Naive thymus-derived CD4-positive, alpha-beta T cell (primary cell): ENCODE measurements at regions not wholly inside any gene's neighbourhood (a gene's known extent, or its start where the extent isn't known, plus 50 kb on each side); places are given as distances from the start of the nearest gene placed in this dataset.

ENCODE experiments used
- ATAC-seq: fragments of 150-1000 bp; cut with Tn5 transposase; 2 replicates; pipeline ENCODE4 v1.10.0; 2021; ENCODE audit warnings: mild to moderate bottlenecking, moderate library complexity
- CTCF ChIA-PET: fragments of 350-600 bp; sonication (Branson Sonifier 250); formaldehyde crosslinking; loops from one replicate; lab custom pipeline; 2021; ENCODE audit warnings: antibody characterized with exemption; lab: Charles Lee
- POLR2A ChIA-PET: fragments of 350-600 bp; sonication (Branson Sonifier 250); formaldehyde crosslinking; loops from one replicate; lab custom pipeline; 2021; ENCODE audit warnings: antibody characterized with exemption, inconsistent platforms; lab: Charles Lee
- DNase-seq, 9 donors: peaks; one replicate each; pipeline versions ENCODE4 v3.0.0 to v3.0.0-alpha.2; 2020 to 2022; ENCODE audit warnings: mixed read lengths in 1 of 9
- H3K27ac ChIP-seq: one replicate; pipeline ENCODE4 v1.7.0; 2013; ENCODE audit warnings: mild to moderate bottlenecking, low read depth, low read length, moderate library complexity
- H3K27me3 ChIP-seq, 2 donors: one replicate each; pipeline ENCODE4 v1.7.0; 2013; ENCODE audit warnings: low read length in 2 of 2, mild to moderate bottlenecking in 2 of 2, moderate library complexity in 2 of 2; ENCODE audit not compliant: control insufficient read depth in 2 of 2, insufficient read depth in 2 of 2
- H3K36me3 ChIP-seq, 3 experiments: 1 replicate in 2 of 3; 2 replicates in 1 of 3; pipeline ENCODE4 v1.7.0; 2013; ENCODE audit warnings: low read length in 3 of 3, mild to moderate bottlenecking in 3 of 3, moderate library complexity in 1 of 3; ENCODE audit not compliant: insufficient read depth in 3 of 3, control insufficient read depth in 2 of 3
- H3K4me1 ChIP-seq, 2 donors: one replicate each; pipeline ENCODE4 v1.7.0; 2013; ENCODE audit warnings: low read length in 2 of 2, mild to moderate bottlenecking in 2 of 2, moderate library complexity in 1 of 2; ENCODE audit not compliant: control insufficient read depth in 2 of 2, insufficient read depth in 2 of 2
- H3K4me3 ChIP-seq: 2 replicates; pipeline ENCODE4 v1.7.0; 2013; ENCODE audit warnings: mild to moderate bottlenecking, low read length
- H3K9me3 ChIP-seq, 3 experiments: 1 replicate in 2 of 3; 2 replicates in 1 of 3; pipeline ENCODE4 v1.7.0; 2013; ENCODE audit warnings: low read length in 3 of 3; ENCODE audit not compliant: control insufficient read depth in 2 of 3
- H3K27ac Mint-ChIP-seq, 9 donors: one replicate each; pipeline ENCODE4 v1.8.0; 2020 to 2022; ENCODE audit warnings: mixed read lengths in 9 of 9, mild to moderate bottlenecking in 8 of 9, moderate library complexity in 5 of 9, inconsistent platforms in 2 of 9
- H3K27me3 Mint-ChIP-seq, 5 donors: one replicate each; pipeline ENCODE4 v1.8.0; 2021 to 2022; ENCODE audit warnings: mixed read lengths in 5 of 5, mild to moderate bottlenecking in 1 of 5
- H3K36me3 Mint-ChIP-seq, 5 donors: one replicate each; pipeline ENCODE4 v1.8.0; 2020 to 2022; ENCODE audit warnings: mixed read lengths in 5 of 5, mild to moderate bottlenecking in 3 of 5, inconsistent platforms in 1 of 5
- H3K4me1 Mint-ChIP-seq, 7 donors: one replicate each; pipeline ENCODE4 v1.8.0; 2020 to 2022; ENCODE audit warnings: mixed read lengths in 7 of 7, mild to moderate bottlenecking in 3 of 7, inconsistent platforms in 1 of 7
- H3K4me3 Mint-ChIP-seq, 10 donors: one replicate each; pipeline ENCODE4 v1.8.0; 2020 to 2022; ENCODE audit warnings: mild to moderate bottlenecking in 10 of 10, mixed read lengths in 10 of 10, moderate library complexity in 6 of 10, inconsistent platforms in 2 of 10
- H3K9me3 Mint-ChIP-seq, 11 donors: one replicate each; pipeline ENCODE4 v1.8.0; 2020 to 2022; ENCODE audit warnings: mixed read lengths in 11 of 11, mild to moderate bottlenecking in 4 of 11, inconsistent platforms in 1 of 11, moderate library complexity in 1 of 11
- intact Hi-C, 2 donors: fragments of 100-400 bp; cut with micrococcal nuclease; formaldehyde crosslinking; loops; one replicate each; pipeline ENCODE4 v1.15.1; 2023

DNA sequence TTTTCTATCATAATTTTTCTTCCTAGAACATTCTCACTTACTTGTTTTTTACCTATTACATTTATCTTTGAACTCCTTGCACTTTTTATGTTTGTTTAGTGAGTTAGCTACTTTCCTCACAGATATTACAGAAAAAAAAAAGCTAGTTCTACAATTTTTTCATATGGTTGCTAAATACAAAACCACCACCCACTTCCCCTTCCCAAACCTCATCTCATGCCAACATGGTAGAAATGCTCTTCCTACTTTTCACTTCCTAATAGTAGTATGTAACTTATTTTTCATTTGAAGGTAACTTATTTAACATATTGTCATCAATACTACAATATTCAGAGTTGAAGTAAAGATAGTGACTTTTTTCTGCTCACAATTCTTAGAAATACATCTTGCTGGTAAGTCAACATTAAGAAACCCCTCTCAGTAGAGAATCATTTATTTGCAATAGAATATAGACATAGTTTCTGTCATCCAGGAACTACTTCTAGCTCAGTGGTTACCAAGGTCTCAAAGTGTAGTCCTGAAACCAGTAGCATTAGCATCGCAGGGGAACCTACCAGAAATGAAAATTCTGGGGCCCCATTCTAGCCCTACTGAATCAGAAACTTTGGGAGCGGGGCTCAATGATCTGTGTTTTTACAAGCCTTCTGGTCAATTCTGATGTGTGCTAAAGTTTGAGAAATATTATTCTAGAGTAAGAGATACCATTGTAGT lies 1124.6 kb downstream of the DTWD2 start:
- POLR2A ChIA-PET: no interaction called here
- ATAC-seq: peak; percentile 45
- no peak overlapping the region for H3K4me3 ChIP-seq

DNA sequence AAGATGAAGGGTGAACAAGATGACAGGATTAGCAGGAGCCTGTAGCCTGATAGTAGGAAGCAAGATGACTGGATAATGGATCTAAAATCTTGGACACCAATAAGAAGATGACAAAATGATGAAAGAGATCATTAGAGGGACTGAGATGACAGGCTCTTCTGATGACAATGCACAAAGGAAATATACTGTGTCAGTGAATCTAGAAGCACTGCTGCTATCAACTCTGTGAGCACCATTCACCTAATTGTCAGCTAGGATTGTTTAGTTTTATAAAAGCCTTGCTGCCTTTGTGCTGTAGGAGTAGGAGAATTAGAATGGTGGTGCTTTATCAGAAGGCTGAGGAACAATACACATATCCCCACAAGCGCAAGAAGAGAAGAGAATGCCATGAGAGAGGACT lies 1127.8 kb downstream of the DTWD2 start:
- Histone ChIP-seq H3K4me1 (no peaks in the 10 kb centered on the region), H3K4me3 (no peak overlapping the region), H3K9me3 (no peaks in the 10 kb centered on the region), H3K36me3 (no peaks in the 10 kb centered on the region), H3K27me3 (no peaks in the 10 kb centered on the region), H3K27ac (no peak overlapping the region)
- ChIA-PET CTCF (no interaction called here), POLR2A (no interaction called here)
- Mint-ChIP-seq H3K36me3 (no peaks in the 10 kb centered on the region), H3K4me3 (no peak overlapping the region), H3K27me3 (no peaks in the 10 kb centered on the region), H3K27ac (no peak overlapping the region), H3K4me1 (peaks cover 0 to 4% (median 0%) of the 10 kb centered on the region in 7 donors), H3K9me3 (peaks cover 0 to 27% (median 8%) of the 10 kb centered on the region in 11 donors)
- intact Hi-C loops: no loop called here
- DNase-seq: no peak
- no peak for ATAC-seq

More for the DNA sequence above, 1124.6 kb downstream of the DTWD2 start:
- H3K36me3 ChIP-seq: no peaks in the 10 kb centered on the region
- no peaks in the 10 kb centered on the region for H3K9me3 ChIP-seq
- H3K4me1 ChIP-seq: no peaks in the 10 kb centered on the region
- H3K9me3 Mint-ChIP-seq: peaks cover 0 to 10% (median under 1%) of the 10 kb centered on the region in 11 donors
- no peak overlapping the region for H3K27ac Mint-ChIP-seq
- H3K4me3 Mint-ChIP-seq: no peak overlapping the region
- no peaks in the 10 kb centered on the region for H3K27me3 ChIP-seq
- H3K4me1 Mint-ChIP-seq: peaks cover 0 to 4% (median 0%) of the 10 kb centered on the region in 7 donors
- intact Hi-C loops: no loop called here
- H3K36me3 Mint-ChIP-seq: no peaks in the 10 kb centered on the region
- CTCF ChIA-PET: no interaction called here
- no peaks in the 10 kb centered on the region for H3K27me3 Mint-ChIP-seq
- no peak for DNase-seq
- H3K27ac ChIP-seq: no peak overlapping the region

DNA sequence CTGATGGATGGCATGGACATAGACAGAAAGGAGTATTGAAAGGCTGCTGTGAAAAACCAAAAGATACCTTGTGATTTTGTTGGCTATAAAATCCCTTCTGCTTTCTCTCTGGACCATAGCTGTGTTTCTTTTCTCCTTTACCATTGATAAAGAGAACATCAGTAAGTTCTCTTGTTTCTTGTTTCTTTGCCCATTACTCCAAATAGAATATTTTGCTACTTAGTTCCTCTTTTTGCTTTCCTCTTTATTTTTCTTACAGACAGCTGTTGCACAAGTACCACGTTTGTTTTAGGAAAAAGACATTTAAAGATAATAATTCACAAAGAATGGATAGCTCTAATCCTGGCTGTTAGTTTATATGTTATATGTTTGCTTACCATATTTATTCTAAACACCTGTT lies 1129.2 kb downstream of the DTWD2 start:
- Mint-ChIP-seq H3K4me1 (peaks cover 0 to 3% (median 0%) of the 10 kb centered on the region in 7 donors), H3K27ac (no peak overlapping the region), H3K36me3 (no peaks in the 10 kb centered on the region), H3K27me3 (no peaks in the 10 kb centered on the region), H3K9me3 (peaks cover 0 to 31% (median 8%) of the 10 kb centered on the region in 11 donors), H3K4me3 (no peak overlapping the region)
- CTCF ChIA-PET: interaction anchor here (0.6 kb wide), 1 partner anchor 976 kb away, joined by 5 read pairs; no protein-coding TSS in a partner anchor
- Histone ChIP-seq H3K9me3 (no peaks in the 10 kb centered on the region), H3K27me3 (no peaks in the 10 kb centered on the region), H3K4me1 (no peaks in the 10 kb centered on the region), H3K4me3 (no peak overlapping the region), H3K36me3 (no peaks in the 10 kb centered on the region), H3K27ac (no peak overlapping the region)
- intact Hi-C loops: no loop called here
- no peak for DNase-seq
- ATAC-seq: no peak
- POLR2A ChIA-PET: interaction anchor here (0.6 kb wide), 1 partner anchor 922 kb away, joined by 3 read pairs; no protein-coding TSS in a partner anchor

DNA sequence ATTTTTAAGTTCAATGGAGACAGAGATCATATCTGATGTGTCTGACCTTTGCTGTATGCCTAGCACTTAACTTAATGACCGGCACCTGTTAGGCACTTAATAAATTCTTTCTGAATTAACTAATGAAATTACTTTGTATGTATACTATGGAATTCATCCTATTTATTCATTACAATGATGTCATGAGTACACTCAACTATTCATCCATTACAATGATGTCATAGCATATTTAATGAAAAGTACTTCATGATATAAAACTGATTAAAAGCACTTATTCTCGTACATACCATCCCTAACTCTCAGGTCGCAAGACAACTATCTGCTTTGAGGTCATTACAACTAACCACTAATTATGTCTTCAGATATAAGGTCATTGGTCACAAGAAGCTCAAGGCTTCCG lies 1131.6 kb downstream of the DTWD2 start:
- H3K4me3 ChIP-seq: no peak overlapping the region
- H3K36me3 ChIP-seq: no peaks in the 10 kb centered on the region
- Mint-ChIP-seq H3K9me3 (peaks cover 0 to 25% (median 6%) of the 10 kb centered on the region in 11 donors), H3K36me3 (no peaks in the 10 kb centered on the region), H3K4me1 (no peaks in the 10 kb centered on the region), H3K27ac (no peak overlapping the region), H3K27me3 (no peaks in the 10 kb centered on the region), H3K4me3 (no peak overlapping the region)
- no peaks in the 10 kb centered on the region for H3K27me3 ChIP-seq
- H3K4me1 ChIP-seq: no peaks in the 10 kb centered on the region
- ChIA-PET POLR2A (no interaction called here), CTCF (interaction anchor here (0.6 kb wide), 1 partner anchor 9 kb away, joined by 3 read pairs; no protein-coding TSS in a partner anchor)
- no peak for ATAC-seq
- no peak overlapping the region for H3K27ac ChIP-seq
- intact Hi-C loops: no loop called here
- H3K9me3 ChIP-seq: no peaks in the 10 kb centered on the region
- no peak for DNase-seq

DNA sequence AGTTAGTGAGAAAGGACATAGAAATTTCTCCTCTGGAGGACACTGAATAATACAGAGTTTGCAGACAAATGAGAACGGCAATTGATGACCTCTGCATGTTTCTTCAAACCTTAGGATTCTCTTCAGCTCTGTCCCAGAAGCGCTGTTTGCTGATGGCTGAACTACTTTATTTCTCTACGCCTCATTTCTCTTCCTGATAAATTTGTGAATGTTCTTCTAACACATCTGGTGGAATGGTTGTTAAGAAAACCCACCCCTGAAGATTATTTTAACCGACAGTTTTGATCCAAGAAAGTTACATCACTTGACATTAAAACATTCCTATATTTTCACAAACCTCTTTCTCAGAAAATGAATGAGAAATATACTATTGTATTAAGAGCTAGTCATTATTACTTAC lies 1150.6 kb downstream of the DTWD2 start:
- H3K27ac ChIP-seq: no peak overlapping the region
- DNase-seq (no peak), ATAC-seq (no peak)
- no peaks in the 10 kb centered on the region for H3K4me1 ChIP-seq
- Mint-ChIP-seq H3K9me3 (peaks cover 0 to 30% (median 4%) of the 10 kb centered on the region in 11 donors), H3K27me3 (no peaks in the 10 kb centered on the region), H3K27ac (no peak overlapping the region), H3K36me3 (no peaks in the 10 kb centered on the region), H3K4me1 (no peaks in the 10 kb centered on the region), H3K4me3 (no peak overlapping the region)
- H3K9me3 ChIP-seq: no peaks in the 10 kb centered on the region
- H3K36me3 ChIP-seq: no peaks in the 10 kb centered on the region
- intact Hi-C loops: no loop called here
- ChIA-PET CTCF (no interaction called here), POLR2A (no interaction called here)
- H3K27me3 ChIP-seq: no peaks in the 10 kb centered on the region
- no peak overlapping the region for H3K4me3 ChIP-seq

- Histone ChIP-seq H3K9me3 (no peaks in the 10 kb centered on the region), H3K4me3 (no peak overlapping the region), H3K36me3 (no peaks in the 10 kb centered on the region), H3K4me1 (no peaks in the 10 kb centered on the region), H3K27ac (no peak overlapping the region), H3K27me3 (no peaks in the 10 kb centered on the region)
- Mint-ChIP-seq H3K9me3 (peaks cover 0 to 23% (median 7%) of the 10 kb centered on the region in 11 donors), H3K27me3 (no peaks in the 10 kb centered on the region), H3K4me3 (no peak overlapping the region), H3K4me1 (no peaks in the 10 kb centered on the region), H3K27ac (no peak overlapping the region), H3K36me3 (peaks cover 0 to 4% (median 0%) of the 10 kb centered on the region in 5 donors)
- CTCF ChIA-PET: no interaction called here
- POLR2A ChIA-PET: no interaction called here
- ATAC-seq (no peak), DNase-seq (no peak)
- intact Hi-C loops: no loop called here
Observed at GRCh38 chr5:117833691-117834090, 1154.7 kb downstream of the DTWD2 start.

DNA sequence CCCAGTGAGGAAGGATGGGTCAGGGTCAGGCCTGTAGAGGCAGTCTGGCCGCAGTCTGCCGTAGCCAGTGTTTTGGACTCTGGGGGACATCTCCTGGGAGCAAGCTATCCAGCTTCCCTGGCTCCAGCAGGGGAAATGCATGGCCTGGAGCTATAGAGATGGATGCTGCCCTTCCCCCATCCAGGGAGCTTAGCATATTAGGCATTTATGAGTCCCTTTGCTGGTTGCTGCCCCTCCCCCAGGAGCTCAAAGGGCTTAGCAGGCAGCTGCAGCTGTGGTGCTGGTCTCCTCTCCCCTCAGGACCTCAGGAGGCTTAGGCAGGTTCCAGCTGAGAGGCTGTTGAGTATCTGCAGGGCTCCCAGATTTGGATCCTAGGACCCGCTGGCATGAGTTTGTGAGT lies 1158.7 kb downstream of the DTWD2 start:
- peaks cover 0 to 32% (median 13%) of the 10 kb centered on the region in 11 donors for H3K9me3 Mint-ChIP-seq
- DNase-seq (no peak), ATAC-seq (no peak)
- intact Hi-C loops: no loop called here
- no peaks in the 10 kb centered on the region for H3K9me3 ChIP-seq
- ChIA-PET POLR2A (no interaction called here), CTCF (no interaction called here)
- no peaks in the 10 kb centered on the region for H3K27me3 Mint-ChIP-seq
- no peaks in the 10 kb centered on the region for H3K27me3 ChIP-seq
- H3K4me1 Mint-ChIP-seq: no peaks in the 10 kb centered on the region
- H3K36me3 Mint-ChIP-seq: peaks cover 0 to 4% (median 0%) of the 10 kb centered on the region in 5 donors
- H3K4me3 ChIP-seq: no peak overlapping the region
- H3K36me3 ChIP-seq: no peaks in the 10 kb centered on the region
- H3K4me1 ChIP-seq: no peaks in the 10 kb centered on the region
- no peak overlapping the region for H3K4me3 Mint-ChIP-seq
- no peak overlapping the region for H3K27ac ChIP-seq
- H3K27ac Mint-ChIP-seq: no peak overlapping the region
